ENCODE measurements at regions not wholly inside any gene's neighbourhood (a gene's known extent, or its start where the extent isn't known, plus 50 kb on each side); places are given as distances from the start of the nearest gene placed in this dataset.

DNA sequence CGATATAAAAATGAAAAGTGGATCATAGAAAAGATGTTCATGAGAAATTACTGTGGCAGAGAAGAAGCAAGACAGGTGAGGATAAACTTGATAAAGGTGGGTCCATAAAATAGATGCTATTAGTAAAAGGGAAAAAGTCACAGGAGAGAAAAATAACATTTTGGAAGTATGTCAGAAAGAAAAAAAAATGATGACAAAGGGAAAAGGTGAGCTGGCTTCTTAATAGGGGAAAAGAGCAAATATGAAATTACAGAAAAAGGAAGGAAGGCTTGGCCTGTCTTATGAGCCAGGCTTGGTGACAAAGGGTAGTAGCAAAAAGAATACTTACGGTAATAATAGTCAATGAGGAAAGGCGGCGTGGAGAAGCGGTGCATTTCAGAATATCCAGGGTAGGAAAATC lies 386.1 kb downstream of the RWDD3 start:
- intact Hi-C loops (cut with micrococcal nuclease), result no loop called here
- Histone ChIP-seq H3K27ac (ENCODE audit: low read length) (no peak overlapping the region), H3K4me3 (ENCODE audit: low read length) (no peak overlapping the region), H3K9me3 (ENCODE audit: control insufficient read depth, insufficient read depth, low read length) (peaks cover 2% of the 10 kb centered on the region), H3K4me1 (ENCODE audit: control insufficient read depth, insufficient read depth, low read length) (no peaks in the 10 kb centered on the region), H3K36me3 (ENCODE audit: control insufficient read depth, insufficient read depth, low read length) (no peaks in the 10 kb centered on the region), H3K27me3 (ENCODE audit: control insufficient read depth, insufficient read depth, low read length) (no peaks in the 10 kb centered on the region)
- Mint-ChIP-seq H3K36me3 (no peaks in the 10 kb centered on the region), H3K4me1 (no peaks in the 10 kb centered on the region), H3K9me3 (peaks cover 12 to 13% of the 10 kb centered on the region in 2 donors), H3K4me3 (no peak overlapping the region), H3K27ac (no peak overlapping the region), H3K27me3 (ENCODE audit: low read depth in 2 of 2) (no peaks in the 10 kb centered on the region)
- 88% methylated on average over 5 of the region's 5 CpGs for WGBS (ENCODE audit: insufficient coverage)
- TF ChIP-seq, protein P1, sequence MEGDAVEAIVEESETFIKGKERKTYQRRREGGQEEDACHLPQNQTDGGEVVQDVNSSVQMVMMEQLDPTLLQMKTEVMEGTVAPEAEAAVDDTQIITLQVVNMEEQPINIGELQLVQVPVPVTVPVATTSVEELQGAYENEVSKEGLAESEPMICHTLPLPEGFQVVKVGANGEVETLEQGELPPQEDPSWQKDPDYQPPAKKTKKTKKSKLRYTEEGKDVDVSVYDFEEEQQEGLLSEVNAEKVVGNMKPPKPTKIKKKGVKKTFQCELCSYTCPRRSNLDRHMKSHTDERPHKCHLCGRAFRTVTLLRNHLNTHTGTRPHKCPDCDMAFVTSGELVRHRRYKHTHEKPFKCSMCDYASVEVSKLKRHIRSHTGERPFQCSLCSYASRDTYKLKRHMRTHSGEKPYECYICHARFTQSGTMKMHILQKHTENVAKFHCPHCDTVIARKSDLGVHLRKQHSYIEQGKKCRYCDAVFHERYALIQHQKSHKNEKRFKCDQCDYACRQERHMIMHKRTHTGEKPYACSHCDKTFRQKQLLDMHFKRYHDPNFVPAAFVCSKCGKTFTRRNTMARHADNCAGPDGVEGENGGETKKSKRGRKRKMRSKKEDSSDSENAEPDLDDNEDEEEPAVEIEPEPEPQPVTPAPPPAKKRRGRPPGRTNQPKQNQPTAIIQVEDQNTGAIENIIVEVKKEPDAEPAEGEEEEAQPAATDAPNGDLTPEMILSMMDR (IDR thresholded peaks at IDR 0.05), result no peak
- DNase-seq (no peak), ATAC-seq (no peak)

- no peak overlapping the region for H3K4me3 Mint-ChIP-seq
- intact Hi-C loops (cut with micrococcal nuclease), result no loop called here
- no peaks in the 10 kb centered on the region for H3K27me3 Mint-ChIP-seq (ENCODE audit: low read depth in 2 of 2)
- Histone ChIP-seq H3K9me3 (ENCODE audit: control insufficient read depth, insufficient read depth, low read length) (no peaks in the 10 kb centered on the region), H3K27ac (ENCODE audit: low read length) (no peak overlapping the region), H3K36me3 (ENCODE audit: control insufficient read depth, insufficient read depth, low read length) (no peaks in the 10 kb centered on the region), H3K27me3 (ENCODE audit: control insufficient read depth, insufficient read depth, low read length) (no peaks in the 10 kb centered on the region), H3K4me1 (ENCODE audit: control insufficient read depth, insufficient read depth, low read length) (no peaks in the 10 kb centered on the region), H3K4me3 (ENCODE audit: low read length) (no peak overlapping the region)
- DNase-seq, result no peak
- no peaks in the 10 kb centered on the region for H3K4me1 Mint-ChIP-seq
- H3K9me3 Mint-ChIP-seq, result peaks cover 12 to 23% of the 10 kb centered on the region in 2 donors
- no peaks in the 10 kb centered on the region for H3K36me3 Mint-ChIP-seq
- TF ChIP-seq, protein P1 (IDR thresholded peaks at IDR 0.05), result no peak
- ATAC-seq, result no peak
- H3K27ac Mint-ChIP-seq, result no peak overlapping the region
- WGBS (ENCODE audit: insufficient coverage), result 40% methylated on average over 5 of the region's 5 CpGs
These were observed 388.6 kb downstream of the RWDD3 start for GRCh38 chr1:95622609-95623008.

- TF ChIP-seq, protein P1 (IDR thresholded peaks at IDR 0.05), result no peak
- intact Hi-C loops (cut with micrococcal nuclease), result no loop called here
These were observed 391.2 kb downstream of the RWDD3 start for GRCh38 chr1:95625224-95625623.

GRCh38 chr1:95627244-95627643 lies 393.2 kb downstream of the RWDD3 start:
- Histone ChIP-seq H3K9me3 (ENCODE audit: control insufficient read depth, insufficient read depth, low read length) (no peaks in the 10 kb centered on the region), H3K4me3 (ENCODE audit: low read length) (no peak overlapping the region), H3K4me1 (ENCODE audit: control insufficient read depth, insufficient read depth, low read length) (no peaks in the 10 kb centered on the region), H3K36me3 (ENCODE audit: control insufficient read depth, insufficient read depth, low read length) (no peaks in the 10 kb centered on the region), H3K27ac (ENCODE audit: low read length) (no peak overlapping the region), H3K27me3 (ENCODE audit: control insufficient read depth, insufficient read depth, low read length) (no peaks in the 10 kb centered on the region)
- Mint-ChIP-seq H3K36me3 (no peaks in the 10 kb centered on the region), H3K27ac (no peak overlapping the region), H3K4me1 (no peaks in the 10 kb centered on the region), H3K4me3 (no peak overlapping the region), H3K9me3 (peaks cover 22 to 26% of the 10 kb centered on the region in 2 donors), H3K27me3 (ENCODE audit: low read depth in 2 of 2) (no peaks in the 10 kb centered on the region)
- WGBS (ENCODE audit: insufficient coverage), result 72% methylated on average over 6 of the region's 6 CpGs
- TF ChIP-seq, protein P1 (IDR thresholded peaks at IDR 0.05), result no peak
- DNase-seq, result no peak
- intact Hi-C loops (cut with micrococcal nuclease), result no loop called here
- ATAC-seq, result no peak

More at GRCh38 chr1:95625224-95625623, 391.2 kb downstream of the RWDD3 start:
- H3K4me1 Mint-ChIP-seq, result no peaks in the 10 kb centered on the region
- Histone ChIP-seq H3K27ac (ENCODE audit: low read length) (no peak overlapping the region), H3K9me3 (ENCODE audit: control insufficient read depth, insufficient read depth, low read length) (no peaks in the 10 kb centered on the region), H3K27me3 (ENCODE audit: control insufficient read depth, insufficient read depth, low read length) (no peaks in the 10 kb centered on the region), H3K36me3 (ENCODE audit: control insufficient read depth, insufficient read depth, low read length) (no peaks in the 10 kb centered on the region), H3K4me3 (ENCODE audit: low read length) (no peak overlapping the region), H3K4me1 (ENCODE audit: control insufficient read depth, insufficient read depth, low read length) (no peaks in the 10 kb centered on the region)
- peaks cover 18 to 25% of the 10 kb centered on the region in 2 donors for H3K9me3 Mint-ChIP-seq
- no peak for DNase-seq
- H3K4me3 Mint-ChIP-seq, result no peak overlapping the region
- WGBS (ENCODE audit: insufficient coverage), result 96% methylated on average over 1 of the region's 1 CpG
- no peak overlapping the region for H3K27ac Mint-ChIP-seq
- H3K36me3 Mint-ChIP-seq, result no peaks in the 10 kb centered on the region
- no peak for ATAC-seq
- no peaks in the 10 kb centered on the region for H3K27me3 Mint-ChIP-seq (ENCODE audit: low read depth in 2 of 2)
